ENCODE measurements at regions not wholly inside any gene's neighbourhood (a gene's known extent, or its start where the extent isn't known, plus 50 kb on each side); places are given as distances from the start of the nearest gene placed in this dataset.

GRCh38 chr2:151083856-151084795 lies 177.5 kb downstream of the RBM43 start:
- TF ChIP-seq CTCF (IDR thresholded peaks at IDR 0.05; ENCODE audit: low read depth, low read length, missing control alignments): no peak
- no peak for DNase-seq (ENCODE audit: extremely low read depth, low read depth)
- no peak overlapping the region for H3K4me3 ChIP-seq (replicated peaks; ENCODE audit: low read depth, low read length)

GRCh38 chr2:151078889-151079288 lies 182.8 kb downstream of the RBM43 start:
- H3K4me3 ChIP-seq (replicated peaks; ENCODE audit: low read depth, low read length): no peak overlapping the region
- no peak for TF ChIP-seq CTCF (IDR thresholded peaks at IDR 0.05; ENCODE audit: low read depth, low read length, missing control alignments)

GRCh38 chr2:151071906-151072305 lies 189.8 kb downstream of the RBM43 start:
- DNase-seq (ENCODE audit: extremely low read depth, low read depth): no peak
- H3K4me3 ChIP-seq (replicated peaks; ENCODE audit: low read depth, low read length): no peak overlapping the region
- TF ChIP-seq CTCF (IDR thresholded peaks at IDR 0.05; ENCODE audit: low read depth, low read length, missing control alignments): no peak

More at GRCh38 chr2:151078889-151079288, 182.8 kb downstream of the RBM43 start:
- DNase-seq (ENCODE audit: extremely low read depth, low read depth): no peak

GRCh38 chr2:151071382-151071781 lies 190.3 kb downstream of the RBM43 start:
- no peak for DNase-seq (ENCODE audit: extremely low read depth, low read depth)
- H3K4me3 ChIP-seq (replicated peaks; ENCODE audit: low read depth, low read length): no peak overlapping the region
- TF ChIP-seq CTCF (IDR thresholded peaks at IDR 0.05; ENCODE audit: low read depth, low read length, missing control alignments): peak; percentile 49

GRCh38 chr2:151070253-151070652 lies 191.4 kb downstream of the RBM43 start:
- no peak overlapping the region for H3K4me3 ChIP-seq (replicated peaks; ENCODE audit: low read depth, low read length)
- DNase-seq (ENCODE audit: extremely low read depth, low read depth): no peak
- TF ChIP-seq CTCF (IDR thresholded peaks at IDR 0.05; ENCODE audit: low read depth, low read length, missing control alignments): no peak

- no peak overlapping the region for H3K4me3 ChIP-seq (replicated peaks; ENCODE audit: low read depth, low read length)
- DNase-seq (ENCODE audit: extremely low read depth, low read depth): no peak
- no peak for TF ChIP-seq CTCF (IDR thresholded peaks at IDR 0.05; ENCODE audit: low read depth, low read length, missing control alignments)
These were observed 193.8 kb downstream of the RBM43 start for GRCh38 chr2:151067658-151068369.
